Upper lobe of right lung (tissue), 1 donor: ENCODE measurements at regions not wholly inside any gene's neighbourhood (a gene's known extent, or its start where the extent isn't known, plus 50 kb on each side); places are given as distances from the start of the nearest gene placed in this dataset.

Experiments used
- ATAC-seq: fragments of 200-7000 bp; cut with Tn5 transposase; one replicate; pipeline ENCODE4 v1.9.1; 2020; ENCODE audit warnings: mild to moderate bottlenecking, moderate library complexity
- DNase-seq: peaks from one replicate; pipeline ENCODE4 v3.0.0-alpha.2; 2020
- H3K27ac ChIP-seq: fragments of 200-600 bp; one replicate; pipeline ENCODE4 v1.8.0; 2022
- H3K27me3 ChIP-seq: fragments of 200-600 bp; one replicate; pipeline ENCODE4 v1.8.0; 2022; ENCODE audit warnings: mild to moderate bottlenecking
- H3K36me3 ChIP-seq: fragments of 200-600 bp; one replicate; pipeline ENCODE4 v1.8.0; 2022
- H3K4me1 ChIP-seq: fragments of 200-600 bp; one replicate; pipeline ENCODE4 v1.8.0; 2022
- H3K4me3 ChIP-seq: fragments of 200-600 bp; one replicate; pipeline ENCODE4 v1.8.0; 2022; ENCODE audit warnings: mild to moderate bottlenecking
- H3K9me3 ChIP-seq: fragments of 200-600 bp; one replicate; pipeline ENCODE4 v1.8.0; 2022
- CTCF ChIP-seq: fragments of 200-600 bp; IDR thresholded peaks from one replicate; pipeline ENCODE4 v1.8.0; 2022; ENCODE audit warnings: antibody characterized with exemption
- intact Hi-C: fragments of 100-400 bp; cut with DNase I; formaldehyde crosslinking; loops from one replicate; pipeline ENCODE4 v1.11.0; 2022
- donor health status: DM: no; HTN: yes; CAD: no; lungs with severe emphysema.

GRCh38 chr15:37245358-37245757, 145.0 kb upstream of the MEIS2 start:
- intact Hi-C loops: no loop called here
- H3K27me3 ChIP-seq: no peaks in the 10 kb centered on the region
- H3K27ac ChIP-seq: no peak overlapping the region
- H3K9me3 ChIP-seq: no peaks in the 10 kb centered on the region
- ATAC-seq (no peak), DNase-seq (no peak)
- TF ChIP-seq CTCF: no peak
- no peaks in the 10 kb centered on the region for H3K36me3 ChIP-seq
- H3K4me3 ChIP-seq: no peak overlapping the region
- H3K4me1 ChIP-seq: no peaks in the 10 kb centered on the region

- intact Hi-C loops: no loop called here
- TF ChIP-seq CTCF: no peak
These were observed 145.7 kb upstream of the MEIS2 start for GRCh38 chr15:37246065-37246464.

GRCh38 chr15:37246856-37247255, 146.5 kb upstream of the MEIS2 start:
- intact Hi-C loops: no loop called here
- no peak for DNase-seq
- no peak for TF ChIP-seq CTCF

More at GRCh38 chr15:37246065-37246464, 145.7 kb upstream of the MEIS2 start:
- DNase-seq (no peak), ATAC-seq (no peak)
- Histone ChIP-seq H3K4me1 (no peaks in the 10 kb centered on the region), H3K27ac (no peak overlapping the region), H3K9me3 (no peaks in the 10 kb centered on the region), H3K36me3 (no peaks in the 10 kb centered on the region), H3K4me3 (no peak overlapping the region), H3K27me3 (no peaks in the 10 kb centered on the region)

GRCh38 chr15:37249249-37249648, 148.9 kb upstream of the MEIS2 start:
- Histone ChIP-seq H3K27ac (no peak overlapping the region), H3K4me1 (no peaks in the 10 kb centered on the region), H3K27me3 (no peaks in the 10 kb centered on the region), H3K4me3 (no peak overlapping the region), H3K36me3 (no peaks in the 10 kb centered on the region), H3K9me3 (no peaks in the 10 kb centered on the region)
- TF ChIP-seq CTCF: no peak
- intact Hi-C loops: no loop called here
- ATAC-seq: no peak
- no peak for DNase-seq

More at GRCh38 chr15:37246856-37247255, 146.5 kb upstream of the MEIS2 start:
- Histone ChIP-seq H3K4me3 (no peak overlapping the region), H3K36me3 (no peaks in the 10 kb centered on the region), H3K27me3 (no peaks in the 10 kb centered on the region), H3K9me3 (no peaks in the 10 kb centered on the region), H3K4me1 (no peaks in the 10 kb centered on the region), H3K27ac (no peak overlapping the region)
- ATAC-seq: no peak

GRCh38 chr15:37252530-37252929, 152.2 kb upstream of the MEIS2 start:
- H3K27ac ChIP-seq: no peak overlapping the region
- intact Hi-C loops: no loop called here
- H3K36me3 ChIP-seq: no peaks in the 10 kb centered on the region
- H3K4me1 ChIP-seq: no peaks in the 10 kb centered on the region
- DNase-seq (no peak), ATAC-seq (no peak)
- no peaks in the 10 kb centered on the region for H3K9me3 ChIP-seq
- H3K27me3 ChIP-seq: no peaks in the 10 kb centered on the region
- TF ChIP-seq CTCF: no peak
- H3K4me3 ChIP-seq: no peak overlapping the region

- Histone ChIP-seq H3K36me3 (no peaks in the 10 kb centered on the region), H3K27ac (no peak overlapping the region), H3K4me3 (no peak overlapping the region), H3K4me1 (no peaks in the 10 kb centered on the region), H3K9me3 (no peaks in the 10 kb centered on the region), H3K27me3 (no peaks in the 10 kb centered on the region)
- TF ChIP-seq CTCF: no peak
- ATAC-seq (no peak), DNase-seq (no peak)
- intact Hi-C loops: no loop called here
These were observed 153.5 kb upstream of the MEIS2 start for GRCh38 chr15:37253877-37254276.
